Activated CD4-positive, alpha-beta T cell treated with anti-CD3 and anti-CD28 coated beads, Interleukin-2, amount 50 U/mL, for 16 hours (primary cell): ENCODE measurements at regions not wholly inside any gene's neighbourhood (a gene's known extent, or its start where the extent isn't known, plus 50 kb on each side); places are given as distances from the start of the nearest gene placed in this dataset.
"Not testable (repeated sequence)": the region's sequence is repeated elsewhere in the genome, so short reads cannot be mapped to it uniquely, and the experiment has no call there.

Experiments
- DNase-seq: peaks from one replicate; pipeline ENCODE4 v3.0.0-alpha.2; 2020

DNA sequence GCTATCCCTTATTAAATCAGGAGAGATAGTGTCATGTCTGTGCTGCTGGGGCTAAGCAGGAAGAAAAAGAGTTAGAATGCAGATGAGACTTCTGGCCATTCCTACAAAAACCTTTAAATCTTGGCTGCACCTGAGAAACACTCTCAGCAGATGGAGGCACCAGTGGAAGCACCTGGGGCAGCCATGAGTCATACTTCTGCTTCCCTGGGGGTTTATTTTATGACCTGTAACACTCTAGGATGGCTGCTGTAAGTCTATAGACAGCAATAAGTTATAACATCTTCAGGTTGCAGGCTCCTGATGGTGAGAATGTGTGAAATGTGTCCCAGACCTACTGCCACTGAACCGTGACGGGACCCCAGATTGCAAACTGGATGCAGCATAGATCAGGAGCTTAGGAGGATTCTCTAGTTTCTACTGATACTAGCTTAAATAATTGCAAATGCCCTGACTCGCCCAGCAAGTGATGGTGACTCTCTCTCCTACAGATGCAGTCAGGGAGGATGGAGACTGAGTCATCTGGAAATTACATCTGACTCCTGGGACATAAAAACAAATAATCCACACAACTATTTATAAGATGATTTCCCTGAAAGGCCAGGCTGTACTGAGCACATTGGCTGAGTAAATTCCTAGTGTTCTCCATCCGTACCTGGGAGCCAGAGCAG is 479.2 kb downstream of the RPIA start:
- not testable (repeated sequence) for DNase-seq

DNA sequence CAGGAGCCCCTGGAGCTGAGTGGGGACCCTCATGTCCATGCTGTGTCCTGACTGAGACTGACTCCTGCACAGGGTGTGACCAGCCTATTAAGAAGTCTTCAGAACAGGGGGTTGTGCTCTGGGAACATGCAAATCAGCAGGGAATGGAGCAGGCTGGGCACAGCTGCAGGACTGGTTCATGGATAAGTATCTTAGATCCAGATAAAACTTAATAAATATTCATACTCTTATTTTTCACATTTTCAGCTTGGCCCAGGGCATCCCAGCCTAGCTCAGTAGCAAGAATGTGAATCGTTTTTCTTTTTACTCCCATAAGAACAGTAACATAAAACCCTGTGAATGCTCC is 479.7 kb downstream of the RPIA start:
- not testable (repeated sequence) for DNase-seq

DNA sequence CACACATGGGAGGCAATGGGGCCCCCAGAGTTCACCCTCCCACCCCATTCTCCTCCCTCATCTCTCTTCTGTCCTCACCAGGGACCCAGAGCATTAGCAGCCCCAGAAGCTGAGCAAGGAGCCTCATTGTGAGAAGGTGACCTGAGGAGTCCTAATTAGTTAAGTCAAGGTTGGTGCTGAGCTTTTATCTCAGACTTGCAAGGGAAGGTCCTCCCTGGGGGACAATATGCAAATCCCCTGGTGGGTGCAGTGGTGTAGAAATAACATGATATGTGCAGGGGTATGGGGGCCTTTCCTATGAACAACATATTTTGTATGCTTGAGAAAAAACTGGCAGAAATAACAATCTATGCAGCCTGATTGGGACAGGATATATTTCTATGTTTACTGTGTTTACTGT is 485.5 kb downstream of the RPIA start:
- not testable (repeated sequence) for DNase-seq

DNA sequence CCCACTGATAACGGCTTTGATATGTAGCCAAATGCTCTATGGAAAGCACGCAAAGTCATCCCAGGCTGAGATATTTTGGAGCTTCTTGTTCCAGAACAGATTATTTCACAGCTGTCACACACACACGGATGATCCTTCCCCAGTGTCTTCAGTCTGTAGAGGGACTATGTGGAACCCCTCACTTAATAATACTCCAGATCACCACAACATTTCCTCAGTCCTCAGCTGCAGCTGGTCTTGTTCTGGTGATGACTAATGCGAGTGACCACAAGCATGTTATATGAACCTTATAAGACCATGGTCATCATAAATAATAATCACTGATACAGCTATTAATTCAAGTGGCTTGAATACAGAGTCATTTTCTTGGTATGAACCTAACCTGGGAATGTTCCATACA is 490.7 kb downstream of the RPIA start:
- DNase-seq, result not testable (repeated sequence)

DNA sequence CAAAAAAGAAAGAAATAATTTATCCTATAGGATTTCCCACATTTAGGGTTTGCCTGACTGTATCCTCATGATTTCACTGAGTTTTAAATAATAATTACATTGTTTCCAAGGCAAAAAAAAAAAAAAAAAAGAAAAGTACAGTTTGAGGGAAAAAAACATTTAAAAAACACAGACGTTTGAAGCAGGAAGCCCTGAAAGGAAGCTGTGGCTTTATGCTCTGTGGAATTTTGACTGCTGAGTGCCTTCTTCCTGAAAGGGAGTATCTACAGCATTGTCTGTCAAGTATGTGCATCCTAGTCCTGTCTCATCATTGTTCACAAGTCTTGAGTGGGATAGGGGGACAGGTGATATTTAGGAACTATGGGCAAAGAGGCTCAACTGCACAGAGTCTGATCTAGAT is 493.3 kb downstream of the RPIA start:
- not testable (repeated sequence) for DNase-seq

DNA sequence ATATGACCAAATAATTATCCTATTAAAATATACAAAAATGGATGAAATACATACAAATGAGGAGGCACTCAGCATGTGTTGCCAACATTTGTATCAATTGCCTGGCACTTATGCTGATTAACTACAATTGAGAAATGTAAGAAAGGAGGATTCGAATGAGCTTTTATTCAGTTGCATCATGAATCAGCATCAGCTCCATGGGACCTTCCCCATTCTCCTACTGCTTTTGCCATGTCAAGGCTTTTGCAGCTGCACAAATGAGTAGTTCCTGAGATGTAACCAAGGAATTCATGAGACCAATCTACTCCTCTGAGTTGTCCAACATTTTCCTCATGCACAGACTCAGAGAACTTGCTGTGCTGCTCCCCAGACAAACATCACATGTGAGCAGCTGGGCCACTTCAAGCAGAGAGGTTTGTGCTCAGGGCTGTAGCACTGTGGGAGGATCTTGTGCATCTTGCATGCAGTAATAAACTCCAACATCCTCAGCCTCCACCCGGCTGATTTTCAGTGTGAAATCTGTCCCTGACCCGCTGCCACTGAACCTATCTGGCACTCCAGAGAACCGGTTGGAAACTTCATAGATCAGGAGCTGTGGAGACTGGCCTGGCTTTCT is 504.3 kb downstream of the RPIA start:
- DNase-seq, result not testable (repeated sequence)

DNA sequence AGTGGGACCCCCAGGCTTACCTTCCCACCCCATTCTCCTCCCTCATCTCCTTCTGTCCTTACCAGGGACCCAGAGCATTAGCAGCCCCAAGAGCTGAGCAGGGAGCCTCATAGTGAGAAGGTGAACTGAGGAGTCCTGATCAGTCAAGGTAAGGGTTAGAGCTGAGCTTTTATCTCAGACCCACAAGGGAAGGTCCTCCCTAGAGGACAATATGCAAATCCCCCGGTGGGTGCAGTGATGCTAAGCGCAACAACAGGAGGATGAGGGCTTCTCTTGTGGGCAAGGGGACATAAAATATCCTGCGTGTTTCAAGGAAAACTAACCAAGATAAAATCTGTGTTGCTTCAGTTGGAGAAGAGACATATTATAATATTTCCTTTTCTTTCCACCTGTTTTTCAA is 505.2 kb downstream of the RPIA start:
- DNase-seq, result not testable (repeated sequence)

DNA sequence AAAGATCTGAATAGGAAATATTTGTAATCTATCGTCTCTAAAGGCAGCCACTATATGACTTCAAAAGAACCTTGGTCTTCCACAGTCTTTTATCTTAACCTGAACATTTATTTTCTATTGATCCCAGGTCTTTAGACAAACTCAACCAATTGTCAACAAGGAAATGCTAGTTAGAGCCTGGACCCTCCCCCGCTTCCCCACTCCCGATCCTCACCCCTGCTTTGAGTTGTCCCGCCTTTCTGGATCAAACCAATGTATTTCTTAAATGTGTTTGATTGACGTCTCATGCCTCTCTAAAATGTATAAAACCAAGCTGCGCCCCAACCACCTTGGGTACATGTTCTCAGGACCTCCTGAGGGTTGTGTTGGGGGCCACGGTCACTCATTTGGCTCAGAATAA is 506.6 kb downstream of the RPIA start:
- not testable (repeated sequence) for DNase-seq

DNA sequence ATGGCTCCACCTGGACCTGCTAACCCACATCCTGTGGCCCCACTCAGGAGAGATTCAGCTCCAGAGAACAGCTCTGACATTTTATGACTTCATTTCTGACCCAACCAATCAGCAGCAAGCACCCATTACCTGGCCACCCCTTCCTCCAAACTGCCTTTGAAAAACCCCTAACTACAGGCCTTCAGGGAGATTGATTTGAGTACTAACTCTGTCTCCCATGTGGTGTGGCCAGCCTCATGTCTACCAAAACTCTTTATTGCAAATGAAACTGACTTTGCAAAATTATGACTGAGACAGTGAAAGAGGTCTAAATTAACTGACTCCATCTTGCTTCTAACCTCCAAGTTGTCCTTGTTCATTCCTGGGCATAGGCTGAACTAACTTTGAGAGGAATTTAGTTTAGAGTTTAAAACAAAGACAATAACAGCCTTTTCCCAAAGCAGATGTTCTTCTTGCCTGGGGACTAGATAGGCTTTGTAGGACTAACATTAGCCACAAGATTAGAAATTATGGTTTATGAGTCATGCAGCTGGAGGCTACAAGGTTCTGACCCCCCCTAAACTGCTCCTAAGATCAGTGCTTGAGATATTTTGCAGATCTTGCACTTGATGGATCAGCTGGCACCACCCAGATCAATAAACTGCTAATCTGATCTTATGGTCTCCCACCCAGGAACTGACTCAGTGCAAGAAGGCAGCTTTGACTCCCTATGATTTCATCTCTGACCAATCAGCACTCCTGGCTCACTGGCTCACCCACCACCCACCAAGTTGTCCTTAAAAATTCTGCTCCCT is 508.2 kb downstream of the RPIA start:
- DNase-seq, result peak; percentile 30

DNA sequence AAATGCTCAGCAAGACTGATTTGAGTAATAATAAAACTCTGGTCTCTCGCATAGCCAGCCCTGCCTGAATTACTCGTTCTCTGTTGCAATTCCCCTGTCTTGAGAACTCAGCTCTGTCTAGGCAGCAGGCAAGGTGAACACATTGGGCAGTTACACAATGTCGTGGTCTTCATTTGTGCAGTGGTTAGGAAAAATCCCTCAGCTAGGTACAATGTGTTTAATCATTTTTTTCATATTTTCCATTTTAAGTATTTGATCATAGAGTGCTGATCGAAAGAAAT is 508.7 kb downstream of the RPIA start:
- DNase-seq, result not testable (repeated sequence)

DNA sequence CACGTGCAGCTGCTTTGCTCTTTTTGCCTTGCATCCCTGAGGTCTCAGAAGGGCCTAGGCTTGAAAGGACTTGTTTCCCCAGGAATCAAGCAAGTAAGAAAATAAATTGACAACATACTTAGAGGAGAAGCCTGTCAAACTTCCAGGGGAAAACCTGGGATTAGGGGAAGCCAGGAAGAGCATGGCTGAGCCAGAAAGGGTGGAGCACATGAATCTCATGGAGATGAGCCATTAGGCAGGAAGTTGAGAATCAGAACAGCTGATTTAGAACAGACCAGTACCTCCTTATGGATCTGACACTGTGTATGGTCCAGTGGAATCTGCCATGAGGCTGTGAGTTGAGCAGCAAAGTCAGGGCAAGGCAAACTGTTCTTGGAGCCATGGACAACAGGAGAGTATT is 511.0 kb downstream of the RPIA start:
- not testable (repeated sequence) for DNase-seq

DNA sequence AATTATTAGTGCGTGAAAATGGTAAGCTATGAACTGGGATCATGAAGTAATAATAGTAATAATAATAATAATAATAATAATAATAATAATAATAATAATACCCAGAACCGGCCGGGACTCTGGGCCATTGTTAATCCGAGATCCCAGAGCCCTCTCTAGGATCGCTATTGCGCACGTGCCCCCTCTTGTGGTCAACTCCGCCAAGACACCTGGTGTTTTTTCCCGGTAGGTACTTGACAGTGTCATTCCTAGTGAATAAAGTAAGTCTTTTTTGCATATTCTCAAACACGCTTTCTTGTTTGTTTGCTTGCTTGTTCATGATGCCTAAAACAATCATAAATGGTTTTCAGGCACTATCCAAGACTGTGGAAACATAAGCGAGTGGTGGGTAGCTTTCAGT is 513.7 kb downstream of the RPIA start:
- peak; percentile 18 for DNase-seq

DNA sequence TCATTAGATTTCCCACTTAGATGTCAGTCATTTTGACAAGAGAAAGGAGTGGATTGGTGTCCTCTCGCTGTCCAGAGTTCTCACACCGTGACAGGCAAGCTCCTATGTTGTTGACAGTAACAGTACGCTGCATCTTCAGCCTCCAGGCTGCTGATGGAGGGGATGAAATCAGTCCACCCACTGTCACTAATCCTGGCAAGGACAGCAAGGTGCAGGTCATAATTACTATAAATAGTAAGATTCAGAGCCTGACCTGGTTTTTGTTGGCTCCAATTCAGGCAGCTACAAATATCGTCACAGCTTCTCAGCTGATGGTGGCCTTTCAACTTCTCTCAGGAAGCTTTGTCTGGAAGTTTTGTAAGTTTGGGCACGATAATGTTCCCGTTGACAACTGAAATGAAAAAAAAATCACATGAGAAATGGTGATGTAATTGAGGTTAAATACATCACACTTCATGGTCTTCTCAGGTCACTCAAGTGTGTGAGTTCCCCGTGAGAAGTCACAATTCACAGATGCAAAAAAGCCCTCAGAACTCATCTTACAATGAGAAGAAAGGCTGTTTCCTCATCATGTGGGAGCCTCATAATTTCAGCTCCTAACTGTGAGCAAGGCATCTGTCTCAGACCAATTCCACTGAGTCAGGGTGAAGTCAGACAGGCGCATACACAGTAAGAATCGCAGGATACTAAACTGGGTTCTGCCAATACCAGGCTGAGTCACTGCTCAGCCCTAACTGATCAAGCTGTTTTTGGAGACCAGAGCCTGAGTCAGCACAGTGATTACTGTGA is 516.9 kb downstream of the RPIA start:
- DNase-seq, result not testable (repeated sequence)

DNA sequence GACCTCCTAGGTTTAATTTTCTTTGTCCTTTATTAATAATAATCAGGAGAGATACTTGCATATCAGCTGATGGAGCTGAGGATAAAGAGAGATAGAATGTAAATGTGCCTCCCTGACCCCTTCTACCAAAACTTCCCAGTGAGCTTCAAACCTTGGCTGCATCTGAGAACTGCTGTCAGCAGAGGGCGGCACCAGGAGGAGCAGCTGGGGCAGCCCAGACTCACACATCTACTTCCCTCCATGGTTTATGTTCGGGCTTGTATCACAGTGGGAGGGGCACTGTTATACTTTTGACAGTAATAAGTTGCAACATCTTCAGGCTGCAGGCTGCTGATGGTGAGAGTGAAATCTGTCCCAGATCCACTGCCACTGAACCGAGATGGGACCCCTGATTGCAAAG is 521.7 kb downstream of the RPIA start:
- DNase-seq, result not testable (repeated sequence)

DNA sequence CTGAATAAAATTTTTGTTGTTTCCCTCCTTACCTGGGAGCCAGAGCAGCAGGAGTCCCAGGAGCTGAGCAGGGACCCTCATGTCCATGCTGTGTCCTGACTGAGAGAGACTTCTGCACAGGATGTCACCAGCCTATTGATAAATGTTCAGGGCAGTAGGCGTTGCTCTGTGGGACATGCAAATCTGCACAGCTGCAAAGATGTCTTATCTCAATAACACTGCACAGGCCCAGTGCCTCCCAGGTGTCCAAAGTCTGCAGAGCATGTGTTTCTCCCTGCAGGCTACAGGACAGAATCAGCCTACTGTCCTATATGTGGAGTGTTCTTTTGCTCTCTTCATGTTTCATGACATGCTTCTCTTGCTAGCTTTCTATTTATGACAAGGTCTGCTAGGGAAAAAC is 522.3 kb downstream of the RPIA start:
- DNase-seq, result not testable (repeated sequence)

DNA sequence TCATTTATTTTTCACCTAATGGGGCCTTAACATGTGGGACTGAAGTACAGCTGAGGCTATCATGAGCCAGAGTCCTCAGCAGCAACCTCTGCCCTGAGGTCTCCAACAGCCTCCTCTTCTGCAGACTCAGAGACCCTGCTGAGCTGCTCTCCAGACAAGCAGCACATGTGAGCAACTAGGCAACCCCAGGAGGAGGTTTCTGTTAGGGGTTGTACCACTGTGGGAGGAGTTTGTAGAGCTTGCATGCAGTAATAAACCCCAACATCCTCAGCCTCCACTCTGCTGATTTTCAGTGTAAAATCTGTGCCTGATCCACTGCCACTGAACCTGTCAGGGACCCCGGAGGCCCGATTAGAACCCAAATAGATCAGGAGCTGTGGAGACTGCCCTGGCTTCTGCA is 530.0 kb downstream of the RPIA start:
- DNase-seq, result not testable (repeated sequence)

DNA sequence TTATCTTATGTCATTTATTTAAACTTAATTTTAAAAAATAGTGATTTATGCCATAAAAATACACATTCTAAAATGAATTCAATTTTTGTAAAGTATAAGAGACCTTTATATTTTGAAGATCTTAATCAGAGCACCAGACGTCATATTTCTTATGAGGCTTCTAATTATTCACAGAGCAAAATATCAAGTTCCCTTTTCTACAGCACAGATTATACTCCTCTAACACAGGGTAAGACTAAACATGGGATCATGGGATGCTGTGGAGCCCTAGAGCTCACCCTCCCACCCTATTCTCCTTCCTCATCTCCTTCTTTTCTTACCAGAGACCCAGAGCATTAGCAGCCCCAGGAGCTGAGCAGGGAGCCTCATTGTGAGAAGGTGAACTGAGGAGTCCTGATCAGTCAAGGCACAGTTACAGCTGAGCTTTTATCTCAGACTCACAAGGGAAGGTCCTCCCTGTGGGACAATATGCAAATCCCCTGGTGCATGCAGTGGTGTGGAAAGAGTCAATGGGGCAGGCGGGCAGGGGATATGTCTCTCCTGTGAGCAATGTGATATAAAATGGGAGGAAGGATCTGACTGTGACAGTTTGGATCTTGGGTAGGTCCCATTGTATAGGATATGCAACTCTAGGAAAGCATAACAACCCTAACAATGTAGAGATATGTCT is 530.7 kb downstream of the RPIA start:
- not testable (repeated sequence) for DNase-seq

DNA sequence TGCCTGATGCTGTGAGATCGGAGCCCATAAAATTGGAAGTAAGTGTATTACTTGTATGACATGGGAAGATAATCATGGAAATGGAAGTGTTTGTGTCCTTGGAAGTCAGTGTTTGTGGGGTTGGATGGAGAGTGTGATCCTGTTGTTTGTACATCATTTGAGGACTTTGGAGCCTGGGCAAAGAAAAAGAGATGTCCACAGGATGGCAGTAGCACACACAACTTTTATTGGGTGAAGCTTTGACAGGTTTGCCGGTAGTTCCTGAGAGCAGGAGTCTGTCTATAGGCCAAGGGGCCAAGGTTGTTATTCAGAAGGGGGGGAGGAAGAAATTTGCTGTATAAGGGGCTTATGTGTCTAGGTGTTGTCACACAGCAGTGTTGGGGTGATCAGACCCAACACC is 533.3 kb downstream of the RPIA start:
- DNase-seq, result not testable (repeated sequence)

DNA sequence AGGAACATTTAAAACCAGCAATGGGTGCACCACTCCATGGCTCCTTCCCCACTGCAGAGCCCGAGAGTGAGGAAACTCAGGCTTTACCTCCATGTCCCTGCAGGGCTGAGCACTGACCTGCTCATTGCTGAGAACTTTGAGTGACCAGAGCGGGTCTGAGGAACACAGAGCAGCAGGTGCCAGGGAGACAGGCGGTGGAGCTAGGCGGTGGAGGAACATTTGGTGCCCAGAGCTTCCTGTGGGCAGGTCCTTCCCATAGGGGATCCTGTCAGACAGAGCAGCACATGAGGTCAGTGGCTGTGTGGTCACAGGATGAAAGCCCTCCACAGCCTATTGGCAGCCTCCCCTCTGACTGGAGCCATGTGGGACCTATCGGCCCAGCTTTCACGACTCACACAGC is 538.5 kb downstream of the RPIA start:
- not testable (repeated sequence) for DNase-seq

DNA sequence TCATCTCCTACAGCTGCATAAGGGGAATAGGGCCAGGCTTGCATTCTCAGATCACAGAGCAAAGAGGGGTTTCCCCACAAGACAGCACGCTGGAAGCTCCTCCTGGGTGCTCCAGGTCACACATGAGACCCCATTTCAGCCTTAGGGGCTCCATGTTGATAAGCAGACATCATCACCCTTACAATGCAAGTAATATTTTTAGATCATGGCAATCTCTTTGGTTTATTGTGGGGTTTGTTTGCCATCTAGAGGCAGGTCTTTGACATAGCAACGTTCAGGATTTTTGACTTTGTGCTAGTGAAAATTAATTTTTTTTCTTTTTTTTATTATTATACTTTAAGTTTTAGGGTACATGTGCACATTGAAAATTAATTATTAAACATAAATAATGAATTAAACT is 539.8 kb downstream of the RPIA start:
- DNase-seq, result not testable (repeated sequence)

DNA sequence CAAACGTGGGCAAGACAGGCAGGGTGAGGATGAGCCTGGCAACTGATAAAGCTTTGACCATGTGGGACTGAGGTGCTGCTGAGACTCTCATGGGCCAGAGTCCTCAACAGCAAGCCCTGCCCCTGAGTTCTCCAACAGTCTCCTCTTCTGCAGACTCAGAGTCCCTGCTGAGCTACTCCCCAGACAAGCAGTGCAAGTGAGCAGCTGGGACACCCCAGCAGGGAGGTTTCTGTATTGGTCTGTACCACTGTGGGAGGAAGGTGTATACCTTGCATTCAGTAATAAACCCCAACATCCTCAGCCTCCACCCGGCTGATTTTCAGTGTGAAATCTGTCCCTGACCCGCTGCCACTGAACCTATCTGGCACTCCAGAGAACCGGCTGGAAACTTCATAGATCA is 542.5 kb downstream of the RPIA start:
- DNase-seq, result not testable (repeated sequence)

DNA sequence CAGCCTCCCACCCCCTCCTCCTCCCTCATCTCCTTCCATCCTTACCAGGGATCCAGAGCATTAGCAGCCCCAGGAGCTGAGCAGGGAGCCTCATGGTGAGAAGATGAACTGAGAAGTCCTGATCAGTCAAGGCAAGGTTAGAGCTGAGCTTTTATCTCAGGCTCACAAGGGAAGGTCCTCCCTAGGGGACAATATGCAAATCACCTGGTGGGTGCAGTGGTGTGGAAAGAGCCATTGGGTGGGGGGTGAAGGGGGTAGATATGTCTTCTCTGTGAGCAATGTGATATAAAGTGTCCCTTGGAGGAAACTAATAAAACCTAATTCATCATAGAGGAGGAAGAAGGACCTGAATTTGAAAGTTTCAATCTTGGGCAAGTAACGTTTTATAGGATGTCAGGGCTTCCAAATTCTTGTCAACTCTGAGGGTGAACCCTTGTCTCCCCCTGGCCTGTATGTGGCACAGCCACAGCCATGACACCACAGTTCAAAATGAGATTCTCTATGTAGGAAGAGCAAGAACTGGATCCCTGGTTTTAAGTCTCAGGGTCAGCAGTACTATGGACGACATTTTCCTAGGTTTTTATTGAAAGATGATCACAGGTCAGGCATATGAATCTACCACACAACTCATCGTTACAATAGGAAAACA is 543.5 kb downstream of the RPIA start:
- DNase-seq, result not testable (repeated sequence)
